T follicular helper cell (primary cell): ENCODE measurements at regions not wholly inside any gene's neighbourhood (a gene's known extent, or its start where the extent isn't known, plus 50 kb on each side); places are given as distances from the start of the nearest gene placed in this dataset.

ENCODE experiments used
- DNase-seq: peaks from one replicate; pipeline ENCODE4 v3.0.0-alpha.2; 2020; ENCODE audit warnings: low read depth

DNA sequence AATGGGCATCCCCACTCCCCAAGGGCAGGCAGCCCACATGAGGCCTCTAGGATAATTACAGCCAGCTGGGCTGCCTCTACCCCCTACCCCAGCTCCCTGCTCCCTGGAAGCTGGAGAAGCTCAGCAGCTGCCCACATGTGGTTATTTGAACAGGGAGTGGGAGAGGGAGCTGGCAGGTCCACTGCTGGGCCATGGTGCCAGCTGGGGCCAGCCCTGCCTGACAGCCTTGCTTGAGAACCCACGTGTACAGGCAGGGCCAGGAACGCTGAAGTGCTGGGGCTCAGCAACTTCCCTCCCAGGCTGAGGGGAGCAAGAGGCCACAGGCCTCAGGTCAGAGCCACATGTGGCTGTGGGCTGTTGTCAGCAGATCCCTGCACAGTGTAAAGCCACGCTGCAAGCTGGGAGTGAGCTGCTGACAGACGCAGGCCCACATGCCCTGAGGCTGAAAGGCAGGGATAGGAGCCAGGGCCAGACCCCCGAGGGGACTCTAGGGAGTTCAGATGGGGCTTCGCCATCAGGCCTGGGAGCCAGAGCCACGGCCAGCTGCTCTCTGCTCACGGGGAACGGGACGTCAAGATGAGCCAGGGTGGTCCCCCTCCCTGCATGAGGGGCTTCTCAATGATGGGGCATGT is 129.0 kb downstream of the SYF2 start:
- no peak for DNase-seq

DNA sequence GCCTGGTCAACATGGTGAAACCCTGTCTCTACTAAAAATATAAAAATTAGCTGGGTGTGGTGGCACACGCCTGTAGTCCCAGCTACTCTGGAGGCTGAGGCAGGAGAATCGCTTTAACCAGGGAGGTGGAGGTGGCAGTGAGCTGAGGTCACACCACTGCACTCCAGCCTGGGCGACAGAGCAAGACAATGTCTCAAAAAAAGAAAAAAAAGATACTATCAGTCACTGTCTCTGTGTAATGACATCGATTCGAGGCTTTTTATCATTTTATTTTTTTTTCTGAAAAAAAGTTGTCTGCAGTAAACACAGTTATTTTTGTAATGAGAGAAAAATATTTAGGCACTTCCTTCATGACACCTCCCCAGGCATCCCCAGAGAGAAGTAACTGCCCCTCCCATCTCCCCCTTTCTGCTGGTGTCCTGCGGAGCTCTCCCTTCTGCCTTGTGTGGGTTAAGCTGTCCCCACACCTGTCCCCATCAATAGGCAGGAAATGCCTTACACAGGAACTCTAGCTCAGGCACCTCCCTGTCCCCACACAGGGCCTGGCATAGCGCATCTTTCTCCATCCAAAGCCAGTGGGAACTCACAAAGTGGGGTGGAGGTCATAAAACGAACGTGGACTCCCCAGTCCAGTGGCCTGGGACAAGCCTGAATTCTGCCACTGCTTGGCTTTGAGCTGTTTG is 132.0 kb downstream of the SYF2 start:
- DNase-seq: no peak

DNA sequence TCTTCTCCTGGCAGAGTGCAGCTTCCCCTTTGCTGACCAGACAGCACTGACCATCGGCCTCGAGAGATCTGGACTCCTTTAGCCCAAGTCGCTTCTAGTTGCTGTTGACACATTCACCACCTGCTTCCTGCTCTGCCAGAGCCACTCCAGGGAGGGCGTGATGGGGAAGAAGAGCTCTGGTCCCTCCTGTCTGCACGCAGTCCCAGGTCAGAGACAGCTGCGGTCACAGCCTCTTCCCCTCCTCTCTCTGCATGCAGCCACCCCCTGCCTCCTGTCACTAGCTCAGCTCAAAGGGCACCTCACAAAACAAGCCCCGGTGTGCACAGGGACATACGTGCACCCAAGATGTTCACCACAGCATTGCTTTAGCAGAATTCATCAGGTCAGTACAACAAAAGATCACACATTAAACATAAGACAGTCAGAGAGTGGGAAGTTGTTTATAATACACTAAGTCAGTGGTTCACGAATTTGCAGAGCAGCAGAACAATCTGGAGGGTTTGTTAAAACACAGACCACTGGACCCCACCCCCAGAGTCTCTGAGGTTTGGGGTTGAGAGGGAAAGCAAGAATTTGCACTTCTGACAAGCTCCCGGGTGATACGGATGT is 132.9 kb downstream of the SYF2 start:
- DNase-seq: no peak

DNA sequence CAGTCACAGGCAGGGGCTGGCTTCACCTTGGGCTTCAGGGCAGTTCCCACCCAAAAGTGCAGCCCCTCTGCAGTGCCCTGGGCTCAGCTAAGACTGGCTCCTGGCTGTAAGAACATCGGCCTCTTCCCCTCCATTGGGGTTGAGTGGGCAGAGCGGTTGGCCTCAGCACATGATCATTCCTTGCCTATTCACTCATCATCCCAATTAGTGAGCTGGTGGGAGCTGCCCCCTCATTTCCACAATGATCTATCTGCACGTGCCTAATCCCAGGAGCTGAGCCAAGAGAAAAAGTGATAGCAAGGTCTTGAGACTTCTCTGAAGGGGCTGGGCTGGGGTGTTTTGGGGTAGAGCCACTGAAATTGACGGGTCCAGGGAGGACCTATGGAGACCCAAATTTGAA is 133.6 kb downstream of the SYF2 start:
- no peak for DNase-seq

DNA sequence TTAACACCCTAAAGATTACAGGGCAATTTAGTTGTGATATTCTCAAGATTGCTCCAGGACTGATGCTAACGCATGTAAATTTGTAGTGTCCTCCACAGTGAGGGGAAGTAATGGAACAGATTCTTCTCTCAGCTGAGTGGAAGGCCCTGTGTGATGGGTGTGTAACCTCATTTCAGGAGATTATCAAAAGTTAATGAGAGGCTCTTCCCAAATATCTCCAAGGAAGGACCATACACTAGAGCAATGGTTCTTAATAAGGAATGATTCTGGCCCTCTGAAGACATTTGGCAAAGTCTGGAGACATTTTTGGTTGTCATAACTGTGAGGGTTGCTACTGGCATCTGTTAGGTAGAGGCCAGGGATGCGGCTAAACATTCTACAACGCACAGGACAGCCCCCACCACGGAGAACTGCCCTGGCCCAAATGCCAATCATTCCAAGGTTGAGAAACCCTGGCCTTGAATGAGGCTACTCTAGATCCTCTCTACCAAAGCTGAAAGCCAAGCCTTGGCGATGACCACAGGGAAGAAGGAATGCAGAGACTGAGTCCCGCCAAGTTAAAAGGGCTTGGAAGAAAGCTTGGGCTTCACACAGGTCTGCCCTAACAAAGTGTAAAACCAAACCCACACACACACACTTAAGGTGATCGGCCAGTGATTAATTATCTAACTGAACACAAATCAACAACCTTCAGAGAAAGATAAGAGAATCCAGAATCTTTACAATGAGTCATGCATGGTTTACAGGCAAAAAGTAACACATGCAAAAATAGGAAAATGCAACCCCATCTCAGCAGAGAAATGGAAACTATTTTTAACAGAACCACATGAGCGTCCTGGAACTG is 135.8 kb downstream of the SYF2 start:
- DNase-seq: no peak

DNA sequence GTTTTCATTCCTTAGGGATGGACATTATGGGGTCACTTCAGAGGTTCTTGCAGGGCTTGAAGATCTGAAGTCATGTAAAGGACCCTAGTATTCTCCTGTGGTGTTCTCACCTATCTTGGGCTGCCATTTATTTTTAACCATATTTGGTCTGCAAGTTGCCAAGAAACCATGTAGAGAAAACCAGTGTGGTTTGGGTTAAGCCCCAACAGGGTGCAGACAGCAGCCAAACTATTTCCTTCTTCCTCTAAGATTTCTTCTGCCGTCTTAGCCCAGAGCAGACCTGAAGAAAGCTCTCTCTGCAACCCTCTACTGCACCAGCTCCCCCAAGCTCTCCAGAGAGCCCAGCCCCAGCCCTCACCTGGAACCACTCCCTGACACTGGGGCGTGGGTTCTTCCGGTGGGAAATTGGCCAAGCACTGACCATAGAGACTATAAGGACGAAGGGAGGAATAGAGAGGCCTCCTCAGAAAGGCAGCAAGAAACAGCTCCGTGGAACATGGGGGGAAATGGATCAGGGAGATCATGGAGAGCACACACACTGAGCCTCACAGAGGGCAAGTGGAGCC is 136.6 kb downstream of the SYF2 start:
- DNase-seq: no peak

DNA sequence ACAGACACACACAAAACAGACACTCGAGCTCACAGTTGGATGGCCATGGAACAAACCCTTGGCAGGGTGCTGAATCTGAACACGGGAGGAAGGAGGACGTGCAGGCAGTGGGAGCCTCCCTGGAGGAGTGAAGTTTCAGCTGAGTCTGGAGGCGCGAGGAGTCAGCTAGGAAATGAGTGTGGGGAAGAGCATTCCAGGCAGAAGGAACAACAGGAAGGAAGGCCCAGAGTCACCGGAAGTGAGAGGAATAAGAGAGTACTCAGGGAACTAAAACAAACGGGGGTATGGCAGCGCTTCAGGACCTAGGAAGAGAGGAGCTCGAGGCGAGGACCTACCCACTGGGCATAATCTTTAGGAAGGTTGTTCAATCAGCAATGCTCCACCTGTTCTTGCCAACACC is 137.3 kb downstream of the SYF2 start:
- DNase-seq: no peak

DNA sequence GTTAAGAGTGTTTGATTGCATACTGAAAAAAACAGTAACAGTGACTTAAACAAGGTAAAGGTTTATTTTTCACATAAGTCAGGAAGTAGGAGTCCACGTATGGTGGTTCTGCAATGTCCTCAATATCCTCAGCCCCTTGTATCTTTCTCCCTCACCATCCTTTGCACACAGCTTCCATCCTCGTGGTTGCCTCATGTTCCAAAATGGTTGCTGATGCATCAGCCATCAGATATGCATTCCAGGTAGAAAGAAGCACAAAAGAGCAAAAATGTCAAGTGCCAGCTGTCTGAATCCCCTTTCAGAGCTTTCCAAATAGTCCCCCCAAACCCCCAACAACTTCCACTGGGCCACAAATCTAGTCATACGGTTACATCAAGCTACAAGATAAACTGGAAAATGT is 138.1 kb downstream of the SYF2 start:
- no peak for DNase-seq

DNA sequence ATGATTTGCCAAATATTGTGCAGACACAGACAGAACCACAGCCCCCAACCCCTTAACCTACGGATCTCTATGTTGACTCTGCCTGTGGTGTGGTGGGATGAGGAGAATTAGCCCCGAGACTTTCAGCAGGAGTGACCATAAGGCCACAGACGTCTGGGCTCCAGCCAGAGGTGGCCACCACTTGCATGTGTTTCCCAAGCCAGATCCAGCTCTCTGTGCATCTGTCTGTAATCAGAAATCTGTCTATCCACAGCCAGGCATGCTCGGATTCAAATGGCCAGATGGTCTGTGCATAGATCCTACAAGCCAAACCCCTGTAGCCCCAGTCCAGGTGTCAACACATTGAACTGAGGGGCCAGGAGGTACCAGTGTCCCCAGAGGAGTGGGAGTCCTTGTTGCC is 140.6 kb downstream of the SYF2 start:
- no peak for DNase-seq

DNA sequence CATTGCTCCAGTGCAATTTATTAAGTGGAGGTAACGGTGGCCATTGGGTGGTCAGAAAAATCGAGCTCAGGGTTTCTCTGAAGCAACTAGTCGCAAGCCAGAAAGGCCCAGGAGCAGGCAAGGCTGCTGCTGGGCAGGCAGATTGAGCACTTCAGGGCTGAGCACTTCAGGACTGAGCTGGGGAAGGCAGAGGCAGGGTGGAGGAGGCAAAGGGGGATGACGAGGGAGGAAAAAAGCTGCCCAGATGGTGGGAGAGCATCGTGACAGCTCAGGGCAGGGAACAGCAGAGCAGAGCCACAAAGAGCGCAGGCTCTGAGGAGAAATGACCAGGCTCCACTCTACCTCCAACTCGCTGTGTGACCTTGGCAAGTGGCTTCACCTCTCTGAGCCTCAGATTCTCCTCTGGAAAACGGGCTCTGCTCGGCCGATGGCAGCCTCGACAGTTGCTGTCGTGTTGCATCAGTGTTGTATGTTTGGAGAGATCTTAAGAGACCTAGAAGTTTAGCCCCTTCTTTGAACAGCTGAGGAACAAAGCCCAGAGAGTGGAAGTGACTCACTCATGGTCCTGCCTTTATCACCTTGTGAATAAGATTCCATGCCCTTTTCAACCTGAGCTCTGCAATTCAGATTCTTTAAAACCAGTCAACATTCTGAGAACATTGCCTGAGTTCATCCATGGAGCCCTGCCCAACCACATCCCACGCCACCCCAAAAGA is 141.4 kb downstream of the SYF2 start:
- DNase-seq: no peak

DNA sequence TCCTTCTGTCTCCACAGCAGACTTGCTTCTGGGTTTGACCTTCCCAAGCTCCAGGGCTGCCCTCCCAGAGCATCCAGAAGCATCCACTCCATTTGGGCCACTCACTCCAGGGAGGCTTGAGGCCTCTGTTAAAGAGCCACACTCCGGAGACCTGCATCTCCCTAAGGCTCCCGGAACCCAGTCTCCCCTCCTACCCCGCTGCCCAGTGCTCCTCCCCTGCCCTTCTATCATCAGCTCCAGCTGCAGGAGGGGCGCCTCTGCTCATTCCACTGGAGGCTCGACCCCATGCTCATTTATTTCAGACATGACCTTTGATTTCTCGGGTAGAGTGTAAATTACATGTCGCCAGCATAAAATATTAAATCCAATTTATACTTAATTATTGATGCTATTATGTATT is 142.5 kb downstream of the SYF2 start:
- DNase-seq: no peak

DNA sequence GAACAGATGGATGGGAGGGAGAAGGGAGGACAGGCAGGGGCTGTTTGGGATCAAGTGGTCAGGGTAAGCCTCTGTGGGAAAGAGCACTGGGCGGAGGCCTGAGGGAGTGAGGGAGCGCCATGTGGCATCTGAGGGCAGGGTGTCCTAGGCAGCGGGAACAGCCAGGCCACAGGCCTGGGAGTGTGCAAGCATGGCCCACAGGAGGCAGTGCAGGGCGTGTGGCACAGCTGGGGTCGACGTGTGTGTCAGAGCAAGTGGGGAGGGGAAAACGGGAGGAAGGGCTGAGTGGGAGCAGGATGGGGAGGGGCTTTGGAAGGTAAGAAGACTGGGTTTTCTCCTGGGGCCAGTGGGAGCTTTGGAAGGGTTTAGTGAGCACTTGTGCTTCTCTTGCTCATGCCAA is 143.4 kb downstream of the SYF2 start:
- no peak for DNase-seq

DNA sequence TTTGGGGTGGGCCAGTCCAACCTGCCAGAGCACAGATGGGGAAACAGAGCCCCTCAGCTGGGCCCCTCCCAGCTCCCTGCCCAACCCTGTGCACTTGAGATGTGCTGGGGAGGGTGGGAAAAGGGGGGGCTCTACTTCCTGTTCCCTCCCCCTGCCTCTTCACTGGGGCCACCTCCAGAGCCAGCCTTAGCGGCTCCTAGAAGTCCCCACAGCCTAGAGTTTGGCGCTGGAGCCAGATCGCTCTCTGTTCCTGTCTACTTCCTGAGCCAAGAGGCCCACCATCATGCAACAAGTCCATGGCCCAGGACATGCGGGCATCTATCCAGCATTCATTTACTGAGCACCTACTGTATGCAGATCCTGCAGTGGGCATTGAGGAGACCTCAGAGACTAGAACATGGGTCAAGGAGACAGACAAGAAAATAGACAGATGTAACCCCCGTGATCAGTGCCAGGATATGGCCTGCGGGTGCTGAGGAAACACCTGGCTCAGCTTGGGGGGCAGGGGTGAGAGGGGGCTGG is 144.1 kb downstream of the SYF2 start:
- DNase-seq: no peak

DNA sequence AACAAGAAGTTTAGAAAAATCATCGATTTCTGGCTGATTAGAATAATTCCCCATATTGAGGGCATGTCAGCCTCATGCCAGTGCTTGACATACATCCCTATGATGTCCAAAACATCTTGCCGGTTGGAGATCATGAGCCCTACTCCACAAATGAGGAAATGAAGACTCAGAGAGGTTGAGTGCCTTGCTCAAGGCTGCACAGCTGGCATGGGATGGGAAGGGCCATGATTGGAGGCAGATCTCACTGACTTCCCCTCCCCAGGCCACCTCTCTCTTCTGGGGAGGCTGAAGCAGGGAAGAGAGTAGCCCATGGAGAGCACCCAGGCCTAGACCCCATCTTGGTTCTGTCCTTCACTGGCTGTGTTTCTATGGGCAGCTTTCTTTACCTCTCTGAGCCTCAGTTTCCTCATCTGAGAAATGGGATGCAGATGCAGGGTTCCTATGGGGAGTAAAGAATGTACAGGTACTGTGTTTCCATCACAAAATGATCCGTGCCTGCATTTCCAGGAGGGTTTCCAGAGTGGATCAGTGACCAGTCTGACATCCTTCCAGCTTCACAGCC is 145.7 kb downstream of the SYF2 start:
- DNase-seq: no peak

DNA sequence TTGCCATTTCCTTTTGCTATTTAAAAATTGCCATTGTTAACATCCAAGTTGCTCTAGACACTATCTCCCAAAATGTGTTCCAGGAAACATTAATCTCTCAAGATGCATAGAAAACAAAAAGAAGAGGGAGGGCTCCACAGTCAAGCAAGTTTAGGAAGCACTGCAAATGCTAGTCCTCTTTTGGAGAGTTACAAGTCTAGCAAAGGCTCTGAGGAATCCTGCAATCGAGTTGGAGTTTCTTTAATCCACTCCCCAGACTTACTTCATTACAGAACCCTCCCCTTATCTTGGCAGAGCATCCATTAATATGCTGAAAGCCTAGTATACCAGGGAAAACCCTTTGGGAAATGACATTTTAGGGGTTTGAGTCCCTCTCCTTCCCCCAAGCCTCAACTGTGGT is 147.9 kb downstream of the SYF2 start:
- no peak for DNase-seq

DNA sequence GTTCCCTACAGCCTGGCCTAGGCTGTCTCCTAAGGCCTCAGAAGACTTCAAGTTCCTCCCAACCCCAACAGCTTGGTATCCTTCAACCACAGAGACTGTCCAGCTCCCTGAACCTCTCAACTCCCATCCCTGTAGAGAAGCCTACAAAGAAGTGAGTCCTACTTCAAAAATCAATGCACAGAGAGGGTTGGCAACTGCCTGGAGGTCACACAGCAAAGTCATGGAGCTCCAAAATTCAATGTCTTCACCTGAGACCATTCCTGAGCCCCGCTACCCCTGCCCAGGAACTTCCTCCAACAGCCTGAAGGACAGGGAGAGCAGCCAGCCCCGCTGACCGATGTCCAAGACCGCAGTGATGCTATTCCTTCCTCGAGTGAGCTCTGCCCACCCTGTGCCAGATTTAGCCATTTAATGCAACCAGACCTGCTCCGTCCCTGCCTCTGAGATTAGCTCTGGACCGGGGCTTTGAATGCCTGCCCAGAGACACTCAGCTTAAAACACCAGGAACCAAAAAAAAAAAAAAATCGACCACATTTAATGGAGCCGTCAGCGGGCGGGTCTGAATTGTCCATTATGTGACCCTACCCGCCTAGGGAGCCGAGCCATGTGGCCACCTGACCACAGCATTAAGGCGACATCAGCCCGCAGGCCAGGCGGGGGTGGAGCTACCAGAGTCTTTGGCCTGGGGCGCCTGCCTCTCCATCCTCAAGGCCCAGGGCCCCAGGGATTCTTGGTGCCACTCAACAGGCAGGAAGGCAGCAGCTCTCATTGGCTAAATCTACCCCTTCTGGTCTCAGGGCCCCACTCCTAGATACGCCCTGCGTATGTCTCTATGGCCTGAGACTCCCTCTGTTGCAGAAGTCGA is 148.6 kb downstream of the SYF2 start:
- no peak for DNase-seq

DNA sequence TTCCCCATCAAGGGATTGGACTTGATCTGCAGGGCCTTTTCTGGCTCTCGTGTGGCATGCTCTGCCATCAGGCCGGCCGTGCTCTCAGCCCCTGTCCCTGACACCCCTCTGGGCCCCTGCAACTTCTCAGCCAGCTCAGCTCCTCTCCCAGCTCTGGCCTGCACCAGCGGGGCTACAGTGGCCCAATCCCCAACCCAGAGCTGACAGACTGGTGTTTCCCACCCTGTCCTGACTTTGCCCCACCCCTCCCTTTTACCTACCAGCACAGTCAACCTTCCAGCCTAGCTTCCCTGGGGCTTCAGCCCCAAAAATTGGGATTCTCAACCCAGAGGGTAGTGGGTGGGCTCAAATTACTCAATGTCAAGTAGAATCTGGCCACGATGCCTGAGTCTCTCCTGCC is 149.3 kb downstream of the SYF2 start:
- no peak for DNase-seq

DNA sequence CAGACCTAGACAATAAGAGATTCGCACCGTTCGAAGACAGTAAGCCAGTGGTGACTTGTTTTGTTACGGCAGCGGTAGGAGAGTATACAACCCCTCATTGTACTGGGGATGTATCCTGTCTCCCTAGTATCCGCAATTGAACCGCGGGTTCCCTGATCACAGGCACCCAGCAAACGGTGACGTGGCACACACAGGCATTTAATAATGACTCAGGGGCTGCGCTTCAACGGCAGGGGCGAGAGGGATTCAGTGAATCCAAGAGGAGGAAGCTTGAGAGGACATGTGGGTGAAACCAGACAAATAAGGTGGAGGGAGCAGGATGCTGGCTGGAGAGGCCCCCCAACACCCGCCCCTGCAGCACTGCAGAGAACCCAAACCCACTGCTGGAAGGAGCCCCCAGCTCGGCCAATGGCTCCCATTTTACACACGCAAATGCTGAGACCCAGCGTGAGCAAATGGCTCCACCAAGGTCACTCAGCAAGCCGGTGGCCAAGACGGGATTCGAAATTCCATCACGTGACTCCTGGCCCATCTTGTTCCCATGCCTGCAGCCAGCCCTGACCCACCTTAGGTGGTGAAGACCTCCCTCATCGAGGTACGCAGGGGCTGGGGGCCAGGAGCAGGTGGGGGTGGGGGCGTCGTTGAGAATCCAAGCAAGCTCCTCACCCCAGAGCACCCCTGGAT is 149.9 kb downstream of the SYF2 start:
- no peak for DNase-seq

DNA sequence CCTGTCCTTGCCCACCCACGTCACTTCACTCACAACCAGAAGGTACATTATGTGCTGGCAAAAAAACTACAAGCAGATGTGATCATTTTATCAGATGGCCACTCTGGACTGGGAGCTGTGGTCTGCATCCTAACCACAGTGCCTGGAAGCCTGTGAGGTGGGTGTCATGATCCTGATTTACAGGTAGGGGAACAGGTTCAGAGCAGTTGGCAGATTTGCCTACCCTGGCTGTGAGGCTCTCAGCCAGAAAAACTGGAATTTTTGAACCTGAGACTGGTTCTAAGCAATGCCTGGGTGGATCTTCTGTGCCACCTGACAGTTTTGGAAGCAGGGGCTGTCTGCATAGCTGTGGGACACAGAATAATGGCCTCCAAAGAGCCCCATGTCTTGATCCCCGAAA is 150.8 kb downstream of the SYF2 start:
- no peak for DNase-seq
